ENCODE measurements at regions not wholly inside any gene's neighbourhood (a gene's known extent, or its start where the extent isn't known, plus 50 kb on each side); places are given as distances from the start of the nearest gene placed in this dataset.

GRCh38 chr3:159497361-159497760, 491.3 kb upstream of the IL12A start:
- TF ChIP-seq CTCF (IDR thresholded peaks at IDR 0.05; ENCODE audit: poor library complexity) (no peak), EZH2 (IDR thresholded peaks at IDR 0.05; ENCODE audit: borderline replicate concordance) (no peak)

Data from hepatocyte (in vitro differentiated cells).